ENCODE measurements at regions not wholly inside any gene's neighbourhood (a gene's known extent, or its start where the extent isn't known, plus 50 kb on each side); places are given as distances from the start of the nearest gene placed in this dataset.
"Not testable (repeated sequence)": the region's sequence is repeated elsewhere in the genome, so short reads cannot be mapped to it uniquely, and the experiment has no call there.

GRCh38 chr4:187849556-187850225, 145.9 kb upstream of the ZFP42 start:
- Mint-ChIP-seq H3K27ac (no peak overlapping the region), H3K4me3 (no peak overlapping the region), H3K27me3 (no peaks in the 10 kb centered on the region), H3K9me3 (peaks cover 11% of the 10 kb centered on the region), H3K36me3 (ENCODE audit: low read depth) (no peaks in the 10 kb centered on the region), H3K4me1 (ENCODE audit: low read depth) (no peaks in the 10 kb centered on the region)
- DNase-seq: no peak

DNA sequence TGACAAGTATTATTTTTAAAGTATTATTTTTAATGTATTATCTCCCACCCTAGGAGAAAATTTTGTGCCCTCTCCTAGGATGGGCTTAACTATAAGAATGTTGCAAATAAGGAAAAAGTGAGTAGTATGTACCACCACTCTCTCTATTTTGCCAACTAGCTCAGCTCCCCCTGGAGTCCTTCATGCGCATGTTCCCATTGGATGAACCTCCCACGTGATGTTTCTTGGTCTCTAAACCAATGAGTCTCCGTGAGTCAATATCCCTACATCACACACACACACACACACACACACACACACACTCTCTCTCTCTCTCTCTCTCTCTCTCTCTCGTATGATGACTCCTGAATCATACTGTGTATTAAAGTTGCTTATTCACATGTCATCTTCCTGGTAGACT, 129.7 kb upstream of the ZFP42 start:
- Mint-ChIP-seq H3K27me3 (no peaks in the 10 kb centered on the region), H3K27ac (no peak overlapping the region), H3K4me3 (no peak overlapping the region), H3K36me3 (ENCODE audit: low read depth) (no peaks in the 10 kb centered on the region), H3K4me1 (ENCODE audit: low read depth) (no peaks in the 10 kb centered on the region), H3K9me3 (peaks cover 15% of the 10 kb centered on the region)
- no peak for DNase-seq

GRCh38 chr4:187883049-187883448, 112.5 kb upstream of the ZFP42 start:
- Mint-ChIP-seq H3K36me3 (ENCODE audit: low read depth) (no peaks in the 10 kb centered on the region), H3K27ac (no peak overlapping the region), H3K4me1 (ENCODE audit: low read depth) (no peaks in the 10 kb centered on the region), H3K9me3 (peaks cover 31% of the 10 kb centered on the region), H3K4me3 (no peak overlapping the region), H3K27me3 (no peaks in the 10 kb centered on the region)
- no peak for DNase-seq

DNA sequence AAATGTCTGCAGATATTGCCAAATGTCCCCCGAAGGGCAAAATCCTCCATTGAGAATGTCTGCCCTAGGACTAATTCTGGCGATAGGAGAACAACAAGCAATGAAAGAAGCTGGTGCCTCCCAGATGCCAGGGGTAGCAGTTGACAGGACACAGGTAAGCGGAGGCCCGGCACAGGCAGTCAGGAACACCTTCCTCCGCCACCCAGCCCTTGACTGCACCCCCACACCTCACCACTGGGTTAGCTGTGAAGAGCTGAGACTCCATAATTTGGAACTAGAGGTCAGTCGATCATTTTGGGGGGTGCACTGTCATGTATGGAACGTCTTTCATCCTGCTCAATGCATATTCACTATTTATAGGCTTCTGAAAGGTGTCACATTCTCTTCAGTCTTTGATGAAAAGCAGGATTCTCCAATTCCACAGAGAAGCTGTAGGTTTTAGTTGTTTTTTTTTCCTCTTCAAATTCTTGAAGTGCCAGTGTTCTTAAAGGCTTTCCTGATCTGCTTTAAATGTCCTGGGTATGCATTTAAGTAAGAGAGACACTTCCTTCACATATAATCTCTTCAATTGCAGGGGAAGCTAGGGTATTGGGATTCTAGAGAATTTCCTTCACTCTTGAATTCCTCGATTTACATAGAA, 111.6 kb upstream of the ZFP42 start:
- no peak for DNase-seq
- Mint-ChIP-seq H3K4me3 (no peak overlapping the region), H3K9me3 (peaks cover 27% of the 10 kb centered on the region), H3K27ac (no peak overlapping the region), H3K4me1 (ENCODE audit: low read depth) (no peaks in the 10 kb centered on the region), H3K36me3 (ENCODE audit: low read depth) (no peaks in the 10 kb centered on the region), H3K27me3 (no peaks in the 10 kb centered on the region)

- no peak for DNase-seq
- Mint-ChIP-seq H3K9me3 (peaks cover 26% of the 10 kb centered on the region), H3K4me3 (no peak overlapping the region), H3K27me3 (no peaks in the 10 kb centered on the region), H3K27ac (no peak overlapping the region), H3K4me1 (ENCODE audit: low read depth) (no peaks in the 10 kb centered on the region), H3K36me3 (ENCODE audit: low read depth) (no peaks in the 10 kb centered on the region)
Measured at GRCh38 chr4:187887906-187888305, 107.7 kb upstream of the ZFP42 start.

DNA sequence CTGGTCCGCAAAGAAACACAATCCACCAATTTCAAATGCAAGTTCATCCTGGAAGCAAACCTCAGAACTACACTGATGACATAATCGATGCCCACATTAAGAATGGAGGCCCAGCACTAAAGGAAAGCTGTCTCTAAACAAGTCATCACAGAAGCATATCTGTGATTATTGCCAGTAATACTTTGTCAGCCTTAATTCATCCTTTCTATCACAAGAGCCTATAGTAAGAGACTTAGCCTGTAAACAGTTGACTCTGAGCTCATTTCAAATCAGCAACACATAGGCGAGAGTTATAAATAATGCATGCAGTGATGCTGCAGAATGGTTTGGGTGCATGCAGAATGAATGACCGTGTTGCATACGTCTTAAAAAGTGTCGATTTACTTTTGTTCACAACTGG, 105.9 kb upstream of the ZFP42 start:
- no peak overlapping the region for H3K4me3 Mint-ChIP-seq
- H3K36me3 Mint-ChIP-seq (ENCODE audit: low read depth): no peaks in the 10 kb centered on the region
- H3K27me3 Mint-ChIP-seq: no peaks in the 10 kb centered on the region
- no peak for DNase-seq
- no peak overlapping the region for H3K27ac Mint-ChIP-seq
- H3K9me3 Mint-ChIP-seq: peaks cover 34% of the 10 kb centered on the region
- H3K4me1 Mint-ChIP-seq (ENCODE audit: low read depth): no peaks in the 10 kb centered on the region

- Mint-ChIP-seq H3K36me3 (ENCODE audit: low read depth) (no peaks in the 10 kb centered on the region), H3K27me3 (no peaks in the 10 kb centered on the region), H3K27ac (no peak overlapping the region), H3K9me3 (peaks cover 21% of the 10 kb centered on the region), H3K4me1 (ENCODE audit: low read depth) (no peaks in the 10 kb centered on the region), H3K4me3 (no peak overlapping the region)
- no peak for DNase-seq
Measured at GRCh38 chr4:187893418-187893817, 102.2 kb upstream of the ZFP42 start.

GRCh38 chr4:187903106-187903505, 92.5 kb upstream of the ZFP42 start:
- H3K4me3 Mint-ChIP-seq: no peak overlapping the region
- no peaks in the 10 kb centered on the region for H3K36me3 Mint-ChIP-seq (ENCODE audit: low read depth)
- H3K27me3 Mint-ChIP-seq: no peaks in the 10 kb centered on the region

DNA sequence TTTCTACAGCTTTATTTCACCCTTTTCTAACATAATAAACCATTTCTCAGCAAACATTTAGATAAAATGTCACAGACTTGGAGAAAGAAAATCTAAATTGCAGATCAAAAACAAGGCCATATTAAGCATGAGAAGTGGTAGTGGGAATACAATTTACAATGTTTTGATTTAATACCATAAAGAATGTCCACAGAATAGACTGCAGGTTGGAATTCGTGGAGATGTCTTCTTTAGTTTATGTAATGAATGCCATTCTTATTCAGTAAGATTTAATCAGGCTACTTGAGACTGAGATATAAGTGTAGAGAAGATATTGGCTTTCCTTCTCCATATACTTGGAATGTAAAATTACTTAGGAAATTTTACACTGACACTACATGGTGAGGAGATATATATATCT, 91.9 kb upstream of the ZFP42 start:
- Mint-ChIP-seq H3K27me3 (no peaks in the 10 kb centered on the region), H3K36me3 (ENCODE audit: low read depth) (no peaks in the 10 kb centered on the region), H3K27ac (no peak overlapping the region), H3K4me3 (no peak overlapping the region), H3K9me3 (peaks cover 15% of the 10 kb centered on the region), H3K4me1 (ENCODE audit: low read depth) (no peaks in the 10 kb centered on the region)
- DNase-seq: no peak

More at GRCh38 chr4:187903106-187903505, 92.5 kb upstream of the ZFP42 start:
- peaks cover 15% of the 10 kb centered on the region for H3K9me3 Mint-ChIP-seq
- no peak for DNase-seq
- no peaks in the 10 kb centered on the region for H3K4me1 Mint-ChIP-seq (ENCODE audit: low read depth)
- H3K27ac Mint-ChIP-seq: no peak overlapping the region

GRCh38 chr4:187908079-187908561, 87.5 kb upstream of the ZFP42 start:
- no peak for DNase-seq
- H3K27ac Mint-ChIP-seq: no peak overlapping the region
- H3K4me3 Mint-ChIP-seq: no peak overlapping the region
- H3K36me3 Mint-ChIP-seq (ENCODE audit: low read depth): no peaks in the 10 kb centered on the region
- H3K4me1 Mint-ChIP-seq (ENCODE audit: low read depth): no peaks in the 10 kb centered on the region
- no peaks in the 10 kb centered on the region for H3K27me3 Mint-ChIP-seq
- H3K9me3 Mint-ChIP-seq: peaks cover 7% of the 10 kb centered on the region

DNA sequence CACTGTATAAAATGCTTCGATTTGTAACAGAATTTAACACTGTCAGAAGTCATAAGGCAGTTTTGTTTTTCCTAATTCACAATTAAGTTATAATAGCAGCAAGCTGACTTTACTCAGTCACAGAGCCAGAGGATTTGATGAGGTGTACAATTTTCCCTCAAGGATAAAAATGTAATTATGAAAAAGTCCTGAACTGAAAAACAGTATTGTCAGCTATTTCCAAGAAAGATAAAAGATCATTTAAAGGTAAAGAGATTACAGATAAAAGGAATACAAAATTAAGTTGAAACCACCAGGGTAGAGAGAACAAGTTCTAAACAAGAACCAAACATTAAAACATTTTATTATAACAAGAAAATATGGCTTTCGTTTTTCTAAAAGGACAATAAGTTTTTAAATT, 86.8 kb upstream of the ZFP42 start:
- H3K4me1 Mint-ChIP-seq (ENCODE audit: low read depth): no peaks in the 10 kb centered on the region
- H3K27me3 Mint-ChIP-seq: no peaks in the 10 kb centered on the region
- no peak for DNase-seq
- no peak overlapping the region for H3K4me3 Mint-ChIP-seq
- H3K9me3 Mint-ChIP-seq: peaks cover 7% of the 10 kb centered on the region
- no peaks in the 10 kb centered on the region for H3K36me3 Mint-ChIP-seq (ENCODE audit: low read depth)
- H3K27ac Mint-ChIP-seq: no peak overlapping the region

GRCh38 chr4:187910741-187911140, 84.8 kb upstream of the ZFP42 start:
- H3K4me1 Mint-ChIP-seq (ENCODE audit: low read depth): no peaks in the 10 kb centered on the region
- peaks cover 10% of the 10 kb centered on the region for H3K9me3 Mint-ChIP-seq
- no peaks in the 10 kb centered on the region for H3K27me3 Mint-ChIP-seq
- no peak for DNase-seq
- H3K4me3 Mint-ChIP-seq: no peak overlapping the region
- H3K27ac Mint-ChIP-seq: no peak overlapping the region
- no peaks in the 10 kb centered on the region for H3K36me3 Mint-ChIP-seq (ENCODE audit: low read depth)

DNA sequence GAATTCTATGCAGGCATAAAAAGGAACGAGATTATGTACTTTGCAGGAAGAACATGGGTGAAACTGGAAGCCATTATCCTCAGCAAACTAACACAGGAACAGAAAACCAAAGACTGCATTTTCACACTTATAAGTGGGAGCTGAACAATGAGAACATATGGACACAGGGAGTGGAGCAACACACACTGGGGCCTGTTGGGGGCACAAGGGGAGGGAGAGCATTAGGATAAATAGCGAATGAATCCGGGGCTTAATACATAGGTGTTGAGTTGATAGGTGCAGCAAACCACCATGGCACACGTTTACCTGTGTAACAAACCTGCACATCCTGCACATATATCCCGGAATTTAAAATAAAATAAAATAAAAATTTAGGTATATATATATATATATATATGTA, 80.2 kb upstream of the ZFP42 start:
- H3K36me3 Mint-ChIP-seq (ENCODE audit: low read depth); DNase-seq; H3K27ac Mint-ChIP-seq; H3K4me3 Mint-ChIP-seq; H3K4me1 Mint-ChIP-seq (ENCODE audit: low read depth); H3K27me3 Mint-ChIP-seq: not testable (repeated sequence)
- H3K9me3 Mint-ChIP-seq: peaks cover 15% of the 10 kb centered on the region

- H3K4me1 Mint-ChIP-seq (ENCODE audit: low read depth): no peaks in the 10 kb centered on the region
- H3K27ac Mint-ChIP-seq: no peak overlapping the region
- no peaks in the 10 kb centered on the region for H3K27me3 Mint-ChIP-seq
- no peak for DNase-seq
- no peak overlapping the region for H3K4me3 Mint-ChIP-seq
- peaks cover 13% of the 10 kb centered on the region for H3K9me3 Mint-ChIP-seq
- no peaks in the 10 kb centered on the region for H3K36me3 Mint-ChIP-seq (ENCODE audit: low read depth)
Measured at GRCh38 chr4:187919966-187920365, 75.6 kb upstream of the ZFP42 start.

GRCh38 chr4:187921946-187922623, 73.5 kb upstream of the ZFP42 start:
- H3K4me1 Mint-ChIP-seq (ENCODE audit: low read depth): no peaks in the 10 kb centered on the region
- no peak overlapping the region for H3K4me3 Mint-ChIP-seq

More at GRCh38 chr4:187921946-187922623, 73.5 kb upstream of the ZFP42 start:
- Mint-ChIP-seq H3K27me3 (no peaks in the 10 kb centered on the region), H3K27ac (no peak overlapping the region), H3K36me3 (ENCODE audit: low read depth) (no peaks in the 10 kb centered on the region), H3K9me3 (peaks cover 11% of the 10 kb centered on the region)
- DNase-seq: no peak
